Sigmoid colon (tissue), 6 donors: ENCODE measurements at regions not wholly inside any gene's neighbourhood (a gene's known extent, or its start where the extent isn't known, plus 50 kb on each side); places are given as distances from the start of the nearest gene placed in this dataset.

ENCODE experiments used
- DNase-seq: peaks from one replicate; pipeline ENCODE4 v3.0.0-alpha.2; 2019
- H3K27ac ChIP-seq, 4 donors: fragments of 200-600 bp; sonication (generic); one replicate each; pipeline ENCODE4 v1.5.1; 2016 to 2019; ENCODE audit warnings: mild to moderate bottlenecking in 1 of 4
- H3K27me3 ChIP-seq, 3 donors: fragments of 200-600 bp; sonication (generic); one replicate each; pipeline ENCODE4 v1.5.1; 2019; ENCODE audit warnings: mild to moderate bottlenecking in 1 of 3
- H3K36me3 ChIP-seq, 4 donors: fragments of 200-600 bp; sonication (generic); one replicate each; pipeline ENCODE4 v1.5.1; 2016 to 2019
- H3K4me1 ChIP-seq, 4 donors: fragments of 200-600 bp; sonication (generic); one replicate each; pipeline ENCODE4 v1.5.1; 2017 to 2019
- H3K4me3 ChIP-seq, 4 donors: fragments of 200-600 bp; sonication (generic); one replicate each; pipeline ENCODE4 v1.5.1; 2017 to 2019; ENCODE audit warnings: mild to moderate bottlenecking in 2 of 4, moderate library complexity in 1 of 4
- H3K9me3 ChIP-seq, 4 donors: fragments of 200-600 bp in 3 of 4; sonication (generic) in 3 of 4; one replicate each; pipeline versions ENCODE4 v1.5.1 to v1.6.1; 2013 to 2019
- EP300 ChIP-seq, 4 donors: sonication (generic); formaldehyde crosslinking; IDR thresholded peaks; one replicate each; pipeline ENCODE4 v1.6.1; 2017; ENCODE audit warnings: antibody characterized with exemption in 4 of 4
- POLR2A ChIP-seq, 2 donors: fragments of 450-650 bp; IDR thresholded peaks; one replicate each; pipeline ENCODE4 v1.6.1; 2016; ENCODE audit warnings: antibody characterized with exemption in 2 of 2, mild to moderate bottlenecking in 2 of 2, moderate library complexity in 2 of 2
- POLR2AphosphoS5 ChIP-seq, 4 donors: sonication (generic); formaldehyde crosslinking; IDR thresholded peaks; one replicate each; pipeline ENCODE4 v1.6.1; 2017; ENCODE audit warnings: antibody characterized with exemption in 4 of 4
- WGBS, 2 donors: extraction: QIAGEN DNeasy Blood & Tissue Kit; methylation state at CpG; one replicate each; pipeline ENCODE4 v1.1.7; 2013; 5-methylcytosine and 5-hydroxymethylcytosine counted together
- intact Hi-C: fragments of 100-400 bp; cut with DNase I; formaldehyde crosslinking; loops from one replicate; pipeline ENCODE4 v1.15.1; 2023
- TF ChIP-seq, protein P1 (sequence below), 4 experiments: fragments of 450-650 bp in 3 of 4; fragments of 200-600 bp in 1 of 4; IDR thresholded peaks; one replicate each; pipeline ENCODE4 v1.5.1; 2016 to 2019; ENCODE audit warnings: antibody characterized with exemption in 4 of 4, mild to moderate bottlenecking in 3 of 4, moderate library complexity in 2 of 4
- donor health status: healthy with polysubstance abuse.
- donor health status: healthy.

DNA sequence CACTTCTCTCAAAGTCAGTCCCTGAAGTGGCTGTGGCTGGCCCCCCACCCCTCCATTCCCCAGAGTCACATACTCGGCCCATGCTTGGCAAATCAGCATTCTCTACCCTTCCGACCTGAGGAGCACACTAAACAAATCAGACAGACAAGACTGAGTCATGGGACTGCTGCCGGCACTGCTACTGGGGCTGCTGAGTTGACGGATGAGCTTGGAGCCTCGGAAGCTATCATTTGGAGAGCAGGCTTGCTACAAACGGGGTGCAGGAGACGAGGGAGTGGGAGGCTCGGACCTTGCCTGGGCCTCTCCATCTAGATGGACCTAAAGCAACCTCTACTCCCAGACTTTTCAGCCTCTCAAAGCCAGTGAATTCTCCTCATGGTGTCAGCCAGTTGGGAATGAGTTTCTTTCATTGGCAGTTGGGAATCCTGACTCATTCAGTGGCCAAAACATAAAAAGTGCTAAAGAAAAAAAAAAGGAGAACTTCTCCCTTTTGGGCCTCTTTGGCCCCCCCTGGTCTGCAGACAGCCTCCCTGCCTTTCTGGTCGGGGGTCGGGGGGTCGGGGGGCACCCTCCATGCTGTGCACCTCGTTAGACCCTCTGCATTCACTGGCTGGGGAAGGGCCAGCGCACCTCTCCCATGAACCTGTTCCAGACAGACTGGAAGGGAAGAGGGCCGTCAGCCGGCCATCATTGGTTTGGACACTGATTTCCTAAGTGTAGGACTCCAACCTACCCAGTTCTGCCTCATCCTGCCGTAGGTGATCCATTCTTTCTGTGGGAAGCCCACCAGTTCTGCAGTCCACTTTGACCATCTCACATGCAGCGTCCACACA, 52.3 kb upstream of the COL13A1 start:
- 65 to 76% methylated on average over 17 of the region's 17 CpGs for WGBS, 2 donors
- intact Hi-C loops = no loop called here

DNA sequence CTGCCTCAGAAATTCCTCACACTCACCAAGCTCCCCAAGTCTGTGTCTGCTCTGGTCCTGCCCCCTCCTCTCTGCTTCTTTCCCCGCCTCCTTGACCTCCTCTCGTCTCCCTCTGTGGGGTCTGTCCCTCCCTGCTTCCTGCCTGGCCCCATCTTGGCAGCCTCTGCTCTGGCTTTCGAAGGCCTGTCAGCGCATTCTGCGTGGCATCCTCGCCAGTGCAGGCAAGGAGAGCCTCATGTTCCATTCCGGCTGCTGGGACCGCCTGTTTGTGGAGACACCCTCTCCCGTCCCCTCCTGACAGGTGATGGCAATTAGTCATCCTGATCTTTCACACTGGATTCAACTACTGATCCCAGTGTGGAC, 51.7 kb upstream of the COL13A1 start:
- TF ChIP-seq EP300 (IDR thresholded peaks at IDR 0.05) = no peak
- TF ChIP-seq, protein P1, sequence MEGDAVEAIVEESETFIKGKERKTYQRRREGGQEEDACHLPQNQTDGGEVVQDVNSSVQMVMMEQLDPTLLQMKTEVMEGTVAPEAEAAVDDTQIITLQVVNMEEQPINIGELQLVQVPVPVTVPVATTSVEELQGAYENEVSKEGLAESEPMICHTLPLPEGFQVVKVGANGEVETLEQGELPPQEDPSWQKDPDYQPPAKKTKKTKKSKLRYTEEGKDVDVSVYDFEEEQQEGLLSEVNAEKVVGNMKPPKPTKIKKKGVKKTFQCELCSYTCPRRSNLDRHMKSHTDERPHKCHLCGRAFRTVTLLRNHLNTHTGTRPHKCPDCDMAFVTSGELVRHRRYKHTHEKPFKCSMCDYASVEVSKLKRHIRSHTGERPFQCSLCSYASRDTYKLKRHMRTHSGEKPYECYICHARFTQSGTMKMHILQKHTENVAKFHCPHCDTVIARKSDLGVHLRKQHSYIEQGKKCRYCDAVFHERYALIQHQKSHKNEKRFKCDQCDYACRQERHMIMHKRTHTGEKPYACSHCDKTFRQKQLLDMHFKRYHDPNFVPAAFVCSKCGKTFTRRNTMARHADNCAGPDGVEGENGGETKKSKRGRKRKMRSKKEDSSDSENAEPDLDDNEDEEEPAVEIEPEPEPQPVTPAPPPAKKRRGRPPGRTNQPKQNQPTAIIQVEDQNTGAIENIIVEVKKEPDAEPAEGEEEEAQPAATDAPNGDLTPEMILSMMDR (IDR thresholded peaks at IDR 0.05) = no peak
- no peak for TF ChIP-seq POLR2A (IDR thresholded peaks at IDR 0.05)
- TF ChIP-seq POLR2AphosphoS5 (IDR thresholded peaks at IDR 0.05) = no peak
- H3K36me3 ChIP-seq = no peaks in the 10 kb centered on the region
- H3K27me3 ChIP-seq = no peaks in the 10 kb centered on the region
- no peaks in the 10 kb centered on the region for H3K9me3 ChIP-seq
- intact Hi-C loops = no loop called here
- DNase-seq = no peak
- WGBS, 2 donors = 83 to 86% methylated on average over 9 of the region's 9 CpGs
- no peak overlapping the region for H3K4me3 ChIP-seq
- peaks cover 0 to 12% (median 2%) of the 10 kb centered on the region in 4 donors for H3K4me1 ChIP-seq
- no peak overlapping the region for H3K27ac ChIP-seq

More for the DNA sequence above, 52.3 kb upstream of the COL13A1 start:
- no peaks in the 10 kb centered on the region for H3K36me3 ChIP-seq
- no peak overlapping the region for H3K27ac ChIP-seq
- DNase-seq = no peak
- TF ChIP-seq, protein P1 (IDR thresholded peaks at IDR 0.05) = no peak
- TF ChIP-seq POLR2AphosphoS5 (IDR thresholded peaks at IDR 0.05) (no peak), EP300 (IDR thresholded peaks at IDR 0.05) (no peak), POLR2A (IDR thresholded peaks at IDR 0.05) (no peak)
- no peaks in the 10 kb centered on the region for H3K27me3 ChIP-seq
- H3K9me3 ChIP-seq = no peaks in the 10 kb centered on the region
- H3K4me1 ChIP-seq = peaks cover 0 to 12% (median 2%) of the 10 kb centered on the region in 4 donors
- no peak overlapping the region for H3K4me3 ChIP-seq

DNA sequence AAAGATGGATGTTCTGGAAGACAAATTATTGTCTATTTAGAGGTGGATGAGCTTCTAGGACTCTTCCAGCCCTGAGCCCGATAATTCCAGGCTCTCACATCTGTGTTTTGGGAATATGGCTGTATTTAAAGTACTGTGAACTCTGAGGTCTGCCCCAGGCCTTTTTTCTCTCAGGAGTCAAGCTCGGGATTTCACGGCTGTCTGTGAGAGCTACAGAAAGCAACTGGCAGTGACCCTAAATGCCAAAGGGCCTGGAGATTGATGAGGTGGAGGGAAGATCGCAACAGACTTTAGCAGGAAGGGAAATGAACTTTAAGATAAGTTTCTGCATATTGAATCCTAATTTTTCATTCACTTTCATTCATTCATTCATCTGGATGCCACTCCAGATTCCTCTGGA, 51.0 kb upstream of the COL13A1 start:
- Histone ChIP-seq H3K4me3 (no peak overlapping the region), H3K36me3 (no peaks in the 10 kb centered on the region), H3K27me3 (no peaks in the 10 kb centered on the region), H3K9me3 (no peaks in the 10 kb centered on the region), H3K27ac (no peak overlapping the region), H3K4me1 (peaks cover 0 to 12% (median 2%) of the 10 kb centered on the region in 4 donors)
- intact Hi-C loops = no loop called here
- DNase-seq = no peak
- TF ChIP-seq, protein P1 (IDR thresholded peaks at IDR 0.05) = no peak
- TF ChIP-seq POLR2AphosphoS5 (IDR thresholded peaks at IDR 0.05) = no peak
- TF ChIP-seq POLR2A (IDR thresholded peaks at IDR 0.05) = no peak
- no peak for TF ChIP-seq EP300 (IDR thresholded peaks at IDR 0.05)
- 82% methylated on average over 4 of the region's 4 CpGs for WGBS, 2 donors

DNA sequence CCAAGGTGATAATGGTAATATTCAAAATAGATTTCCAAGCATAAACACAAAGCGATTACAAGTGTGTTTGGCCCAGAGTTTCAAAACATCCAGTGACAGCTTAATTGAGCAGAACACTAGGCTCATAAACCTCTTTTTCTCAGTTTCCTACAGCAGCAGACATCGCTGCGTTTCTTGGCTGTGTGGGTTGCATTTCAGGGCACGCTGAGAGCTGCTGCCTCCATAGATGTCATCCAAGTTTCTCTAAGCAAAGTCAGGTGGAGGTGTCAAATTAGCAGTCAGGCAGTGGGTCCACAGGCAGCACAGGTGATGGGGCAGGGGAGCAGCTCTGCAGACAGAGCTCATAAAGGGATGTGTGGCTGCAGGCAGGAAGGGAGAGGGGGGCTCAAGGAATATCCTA, 50.5 kb upstream of the COL13A1 start:
- Histone ChIP-seq H3K27ac (no peak overlapping the region), H3K36me3 (no peaks in the 10 kb centered on the region), H3K27me3 (no peaks in the 10 kb centered on the region), H3K9me3 (no peaks in the 10 kb centered on the region), H3K4me3 (no peak overlapping the region), H3K4me1 (peaks cover 0 to 12% (median 2%) of the 10 kb centered on the region in 4 donors)
- intact Hi-C loops = no loop called here
- 37 to 75% methylated on average over 4 of the region's 4 CpGs for WGBS, 2 donors
- DNase-seq = no peak
- TF ChIP-seq EP300 (IDR thresholded peaks at IDR 0.05) = no peak
- TF ChIP-seq, protein P1 (IDR thresholded peaks at IDR 0.05) = no peak
- no peak for TF ChIP-seq POLR2AphosphoS5 (IDR thresholded peaks at IDR 0.05)
- no peak for TF ChIP-seq POLR2A (IDR thresholded peaks at IDR 0.05)
